Ecto neural progenitor cell (in vitro differentiated cells): ENCODE measurements at regions not wholly inside any gene's neighbourhood (a gene's known extent, or its start where the extent isn't known, plus 50 kb on each side); places are given as distances from the start of the nearest gene placed in this dataset.
A peak's percentile ranks its signal among the peaks of the same experiment; 100 is the strongest.
"Not testable (repeated sequence)": the region's sequence is repeated elsewhere in the genome, so short reads cannot be mapped to it uniquely, and the experiment has no call there.

Source experiments
- DNase-seq: peaks from one replicate; pipeline ENCODE4 v3.0.0-alpha.2; 2018; ENCODE audit warnings: low spot score

DNA sequence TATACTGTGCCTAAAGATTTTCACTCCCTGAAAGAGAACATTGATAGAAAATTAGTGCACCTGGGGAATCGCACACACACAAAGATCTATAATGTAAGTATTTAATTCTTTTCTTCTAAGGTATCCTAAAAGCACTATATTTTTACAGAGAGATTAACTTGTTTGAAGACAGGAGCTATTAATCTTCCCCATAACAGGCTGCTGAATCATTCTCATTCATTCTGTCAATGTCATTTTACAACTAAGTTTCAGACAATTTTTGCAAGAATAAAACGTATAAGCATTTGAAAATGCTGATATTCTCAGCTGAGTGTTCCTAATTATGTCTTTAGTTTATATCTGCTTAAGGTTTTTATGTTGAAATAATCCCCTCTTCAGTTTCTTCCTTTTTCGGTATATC is 776.7 kb downstream of the NXPH1 start:
- no peak for DNase-seq

GRCh38 chr7:9217204-9217603 is 783.8 kb downstream of the NXPH1 start:
- DNase-seq = no peak

- no peak for DNase-seq
Measured at GRCh38 chr7:9226500-9226899, 793.1 kb downstream of the NXPH1 start.

DNA sequence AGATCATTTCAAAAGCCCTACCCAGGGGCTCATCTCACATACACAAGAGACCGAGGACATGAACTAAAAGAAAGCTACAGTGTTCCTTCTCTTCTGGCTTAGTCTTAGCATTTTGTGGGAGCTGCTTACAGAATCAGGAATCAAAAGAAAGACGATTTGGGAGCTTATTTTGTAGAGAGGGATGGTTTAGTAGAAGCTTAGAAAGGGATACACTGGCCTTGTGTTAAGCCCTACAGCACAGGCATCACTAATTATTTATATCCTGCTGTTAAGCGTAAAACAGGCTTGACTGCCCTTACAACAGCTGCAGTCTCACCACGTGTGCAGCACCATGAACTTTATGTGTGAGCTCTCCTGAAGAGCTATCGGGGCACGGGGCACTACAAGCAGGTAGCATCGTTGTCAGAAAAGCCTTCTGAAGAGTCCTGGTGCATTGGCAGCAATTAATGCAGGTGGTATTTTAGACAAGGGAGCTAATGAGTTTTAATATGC is 798.3 kb downstream of the NXPH1 start:
- DNase-seq = peak; percentile 49

GRCh38 chr7:9240001-9240400 is 806.6 kb downstream of the NXPH1 start:
- no peak for DNase-seq

DNA sequence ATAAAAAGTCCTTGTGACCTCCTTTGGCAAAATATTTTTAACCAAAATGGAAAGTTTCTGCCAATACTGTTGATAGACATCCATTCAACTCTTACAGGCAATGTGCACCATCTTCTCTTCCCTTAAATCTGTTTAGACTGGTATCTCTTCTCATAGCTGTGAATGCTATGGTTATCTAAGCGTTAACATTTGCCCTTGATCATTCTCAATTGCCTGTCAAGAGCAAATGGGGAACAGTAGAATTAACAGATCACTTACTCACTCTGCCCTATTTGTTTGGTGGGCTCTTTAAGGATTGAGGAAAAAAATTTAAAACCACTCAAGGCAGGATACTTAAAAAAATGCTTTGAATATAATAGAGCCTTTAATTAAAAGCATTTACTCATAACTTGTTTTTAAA is 808.4 kb downstream of the NXPH1 start:
- no peak for DNase-seq

GRCh38 chr7:9242636-9243035 is 809.2 kb downstream of the NXPH1 start:
- no peak for DNase-seq

DNA sequence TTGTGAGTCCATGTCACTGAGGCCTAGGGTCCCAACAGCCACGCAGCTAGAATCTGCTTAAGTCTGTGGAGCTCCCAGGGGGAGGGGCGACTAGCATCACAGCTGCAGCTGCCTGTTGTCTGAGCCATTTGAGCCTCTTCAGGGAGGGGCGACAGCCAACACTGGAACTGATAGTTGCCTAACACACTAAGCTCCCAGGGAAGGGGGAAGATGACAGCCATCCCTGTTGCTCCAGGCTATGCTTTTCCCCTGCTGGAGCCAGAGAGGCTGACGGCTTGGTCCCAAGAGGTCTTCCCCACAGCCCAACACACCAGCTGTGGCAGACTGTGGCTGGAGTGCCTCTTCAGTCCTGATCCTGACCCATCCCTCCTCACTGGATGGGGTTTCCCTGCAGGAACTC is 817.5 kb downstream of the NXPH1 start:
- DNase-seq = peak; percentile 56

GRCh38 chr7:9264395-9264794 is 831.0 kb downstream of the NXPH1 start:
- no peak for DNase-seq

- DNase-seq = no peak
Measured at GRCh38 chr7:9280088-9280487, 846.7 kb downstream of the NXPH1 start.

GRCh38 chr7:9283246-9283645 is 849.8 kb downstream of the NXPH1 start:
- no peak for DNase-seq

DNA sequence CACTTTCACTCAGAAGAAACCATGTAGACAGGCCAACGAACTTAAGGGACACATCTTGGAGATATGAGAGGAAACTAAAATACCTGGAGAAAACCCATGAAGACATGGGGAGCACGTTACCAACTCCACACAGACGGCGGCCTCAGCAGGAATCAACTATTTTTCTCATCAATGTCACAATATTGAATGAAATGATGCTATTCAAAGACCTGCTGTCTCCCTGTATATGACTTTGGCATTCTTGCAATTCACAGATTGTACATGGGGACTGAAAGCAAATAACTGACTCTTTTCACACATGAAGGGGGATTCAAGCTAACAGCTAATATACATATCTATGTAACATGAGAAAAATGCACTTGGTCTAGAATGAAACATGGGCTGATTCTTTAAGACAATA is 869.0 kb downstream of the NXPH1 start:
- DNase-seq = no peak

DNA sequence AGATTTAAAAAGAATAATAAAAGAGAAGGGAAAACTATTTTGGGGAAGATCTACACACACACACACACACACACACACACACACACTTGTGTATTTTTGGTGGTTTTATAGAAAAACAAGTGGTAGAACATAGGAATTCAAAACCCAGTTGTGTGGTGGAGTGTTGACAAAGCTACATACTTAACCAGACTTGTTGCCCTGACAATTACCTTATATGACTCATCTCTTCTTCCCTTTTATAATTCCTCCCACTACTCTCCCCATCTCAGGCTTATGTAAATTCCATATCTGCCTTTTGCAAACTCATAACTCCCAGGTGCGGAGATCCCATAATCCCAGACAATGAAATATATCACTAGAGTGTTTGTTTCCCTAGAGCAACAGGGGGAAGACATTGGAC is 873.7 kb downstream of the NXPH1 start:
- DNase-seq = no peak

GRCh38 chr7:9324513-9324912 is 891.1 kb downstream of the NXPH1 start:
- DNase-seq = no peak

- DNase-seq = no peak
Measured at GRCh38 chr7:9328296-9328695, 894.9 kb downstream of the NXPH1 start.

GRCh38 chr7:9349625-9350024 is 916.2 kb downstream of the NXPH1 start:
- no peak for DNase-seq

- DNase-seq = no peak
Measured at GRCh38 chr7:9391221-9391620, 957.8 kb downstream of the NXPH1 start.

- no peak for DNase-seq
Measured at GRCh38 chr7:9391984-9392383, 958.6 kb downstream of the NXPH1 start.

GRCh38 chr7:9404386-9404785 is 971.0 kb downstream of the NXPH1 start:
- not testable (repeated sequence) for DNase-seq

DNA sequence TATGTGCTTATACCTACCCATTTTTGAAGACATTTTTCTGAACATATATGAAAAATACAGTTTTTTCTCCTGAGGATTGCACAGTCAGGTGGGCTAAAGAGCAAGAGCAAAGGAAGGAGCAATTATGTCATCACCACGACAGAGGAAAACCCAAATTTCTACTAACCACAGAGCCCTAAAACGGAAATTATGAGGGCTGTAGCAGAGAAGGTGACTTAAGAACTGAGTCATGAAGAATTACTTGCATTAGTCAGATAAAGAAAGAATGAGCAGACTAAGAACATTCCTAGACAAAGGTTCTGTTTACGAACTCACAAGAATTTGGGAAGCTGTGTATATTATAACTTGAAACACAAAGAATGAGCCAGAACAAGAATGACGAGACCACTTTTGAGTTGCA is 974.4 kb downstream of the NXPH1 start:
- DNase-seq = no peak

GRCh38 chr7:9453521-9453920 is 1020.1 kb downstream of the NXPH1 start:
- DNase-seq = no peak

- DNase-seq = no peak
Measured at GRCh38 chr7:9488555-9488954, 1055.1 kb downstream of the NXPH1 start.

DNA sequence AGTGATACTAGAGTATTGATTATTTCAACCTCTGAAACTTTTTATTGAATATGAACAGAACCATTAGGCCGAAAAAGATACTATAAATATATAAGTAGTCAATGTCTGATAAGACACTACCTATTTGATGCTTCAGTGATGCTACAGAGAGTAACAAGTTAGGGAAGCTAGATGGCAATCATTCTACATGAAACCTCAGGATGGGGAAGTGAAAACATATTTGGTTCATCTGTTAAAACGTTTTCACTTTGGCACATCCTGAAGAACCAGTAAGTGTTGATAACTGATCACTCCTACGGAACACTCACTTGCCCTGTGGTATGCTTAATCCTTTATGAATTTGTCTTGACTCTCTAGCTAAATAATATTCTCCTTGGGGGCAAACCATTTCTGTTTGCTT is 1064.9 kb downstream of the NXPH1 start:
- no peak for DNase-seq

DNA sequence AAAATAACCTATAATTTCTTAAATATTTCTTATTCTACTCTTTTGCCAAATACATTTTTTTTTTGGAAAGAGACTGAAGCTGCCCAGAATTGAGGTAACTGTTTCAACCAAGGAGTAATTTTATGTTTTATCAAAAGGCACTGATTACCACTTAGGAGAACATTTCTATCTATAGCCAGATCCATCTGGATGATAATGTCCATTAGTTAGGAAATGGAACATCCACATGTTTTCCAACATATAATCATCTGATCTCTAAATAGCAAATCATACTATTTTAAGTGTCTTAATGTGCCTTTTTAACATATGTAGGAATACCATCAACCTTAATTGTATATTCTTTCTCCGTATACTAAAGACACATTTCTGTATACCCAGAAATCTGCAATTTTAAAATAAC is 1068.9 kb downstream of the NXPH1 start:
- no peak for DNase-seq

DNA sequence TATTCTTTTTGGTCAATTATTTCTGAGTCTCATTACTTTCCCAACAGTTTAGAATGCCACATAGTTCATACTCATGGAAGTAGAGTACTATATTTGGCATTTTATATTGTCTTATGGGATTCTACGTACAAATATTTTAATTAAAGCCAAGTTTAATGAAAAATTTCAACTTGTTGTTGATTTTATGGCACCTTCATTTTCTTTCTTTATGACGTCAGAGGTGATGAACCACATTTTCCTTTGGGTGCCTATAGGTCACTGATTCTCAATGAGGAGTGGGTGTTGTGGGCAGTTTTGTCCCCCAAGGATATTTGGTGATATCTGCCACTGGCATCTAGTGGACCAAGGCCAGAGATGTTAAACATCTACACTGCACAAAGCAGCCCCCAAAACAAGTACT is 1071.3 kb downstream of the NXPH1 start:
- DNase-seq = no peak
